ENCODE measurements at regions not wholly inside any gene's neighbourhood (a gene's known extent, or its start where the extent isn't known, plus 50 kb on each side); places are given as distances from the start of the nearest gene placed in this dataset.

DNA sequence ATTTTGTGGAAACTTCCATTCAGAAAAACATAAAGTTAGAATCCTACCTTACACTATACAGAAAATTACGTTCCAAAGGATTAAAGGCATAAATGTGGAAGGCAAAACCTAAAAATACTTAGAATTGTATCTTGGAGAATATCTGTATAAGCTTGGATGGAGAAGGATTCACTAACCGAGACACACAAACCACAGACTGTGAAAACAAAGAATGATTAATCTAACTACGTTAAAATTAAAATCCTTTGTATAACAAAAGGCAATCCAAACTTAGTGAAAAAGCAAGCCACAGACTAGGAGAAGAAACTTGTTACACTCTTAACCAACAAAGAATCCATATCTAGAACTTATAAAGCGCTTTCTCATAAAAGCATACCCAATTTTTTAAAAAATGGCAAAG is 678.8 kb downstream of the INHBA start:
- Mint-ChIP-seq H3K4me1 (no peaks in the 10 kb centered on the region), H3K4me3 (no peak overlapping the region), H3K36me3 (no peaks in the 10 kb centered on the region), H3K27me3 (ENCODE audit: low read depth in 3 of 3) (no peaks in the 10 kb centered on the region), H3K27ac (no peak overlapping the region), H3K9me3 (peaks cover 0 to 1% (median 0%) of the 10 kb centered on the region in 7 donors)
- Histone ChIP-seq H2AFZ (ENCODE audit: insufficient read depth, low read depth, low read length, poor library complexity, severe bottlenecking) (no peak overlapping the region), H3K79me2 (ENCODE audit: insufficient read depth, low read length) (no peaks in the 10 kb centered on the region), H3K9ac (ENCODE audit: insufficient read depth, low read length, poor library complexity, severe bottlenecking) (no peak overlapping the region), H4K20me1 (ENCODE audit: insufficient read depth, low read length) (no peaks in the 10 kb centered on the region), H3K9me3 (replicated peaks in 1 of 2; ENCODE audit: control insufficient read depth in 1 of 2, insufficient read depth in 1 of 2, low read length in 2 of 2) (no peaks in the 10 kb centered on the region), H3K27me3 (ENCODE audit: control insufficient read depth in 2 of 2, insufficient read depth in 2 of 2, low read length in 2 of 2) (no peaks in the 10 kb centered on the region), H3K4me1 (ENCODE audit: control insufficient read depth in 1 of 2, insufficient read depth in 2 of 2, low read length in 2 of 2) (no peaks in the 10 kb centered on the region), H3K4me3 (replicated peaks in 1 of 3; ENCODE audit: low read depth in 2 of 3, low read length in 3 of 3) (no peak overlapping the region), H3K4me2 (replicated peaks; ENCODE audit: extremely low read depth, low read length, poor library complexity, severe bottlenecking) (no peak overlapping the region), H3K36me3 (replicated peaks in 1 of 2; ENCODE audit: control insufficient read depth in 1 of 2, insufficient read depth in 2 of 2, low read length in 2 of 2) (no peaks in the 10 kb centered on the region), H3K27ac (ENCODE audit: low read depth in 1 of 2, low read length in 2 of 2) (no peak overlapping the region)
- no CpG with 5 or more reads among the region's 4 CpGs for WGBS (ENCODE audit: insufficient coverage)
- intact Hi-C loops (cut with micrococcal nuclease): no loop called here
- TF ChIP-seq, protein P1, sequence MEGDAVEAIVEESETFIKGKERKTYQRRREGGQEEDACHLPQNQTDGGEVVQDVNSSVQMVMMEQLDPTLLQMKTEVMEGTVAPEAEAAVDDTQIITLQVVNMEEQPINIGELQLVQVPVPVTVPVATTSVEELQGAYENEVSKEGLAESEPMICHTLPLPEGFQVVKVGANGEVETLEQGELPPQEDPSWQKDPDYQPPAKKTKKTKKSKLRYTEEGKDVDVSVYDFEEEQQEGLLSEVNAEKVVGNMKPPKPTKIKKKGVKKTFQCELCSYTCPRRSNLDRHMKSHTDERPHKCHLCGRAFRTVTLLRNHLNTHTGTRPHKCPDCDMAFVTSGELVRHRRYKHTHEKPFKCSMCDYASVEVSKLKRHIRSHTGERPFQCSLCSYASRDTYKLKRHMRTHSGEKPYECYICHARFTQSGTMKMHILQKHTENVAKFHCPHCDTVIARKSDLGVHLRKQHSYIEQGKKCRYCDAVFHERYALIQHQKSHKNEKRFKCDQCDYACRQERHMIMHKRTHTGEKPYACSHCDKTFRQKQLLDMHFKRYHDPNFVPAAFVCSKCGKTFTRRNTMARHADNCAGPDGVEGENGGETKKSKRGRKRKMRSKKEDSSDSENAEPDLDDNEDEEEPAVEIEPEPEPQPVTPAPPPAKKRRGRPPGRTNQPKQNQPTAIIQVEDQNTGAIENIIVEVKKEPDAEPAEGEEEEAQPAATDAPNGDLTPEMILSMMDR (IDR thresholded peaks at IDR 0.05): no peak
- no peak for DNase-seq

DNA sequence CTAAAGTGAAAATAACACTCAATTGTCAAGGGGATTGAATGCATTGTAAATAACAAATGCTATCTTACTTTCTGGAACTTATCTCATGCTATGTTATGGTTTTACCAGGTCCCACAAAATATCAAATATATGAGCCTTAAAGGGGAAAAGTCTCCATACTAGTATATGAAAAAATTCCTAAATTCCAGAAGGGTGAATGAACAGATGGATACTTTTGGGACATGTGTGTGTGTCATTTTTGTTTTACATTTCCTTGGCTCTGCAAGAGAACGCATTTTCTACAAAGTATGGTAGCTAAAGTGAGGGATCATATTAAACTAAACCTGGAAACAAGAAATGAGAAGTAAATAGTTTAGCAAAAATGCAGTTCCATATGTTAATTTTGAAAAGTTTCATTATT is 682.8 kb downstream of the INHBA start:
- H3K4me1 ChIP-seq (ENCODE audit: control insufficient read depth in 1 of 2, insufficient read depth in 2 of 2, low read length in 2 of 2): no peaks in the 10 kb centered on the region
- no peaks in the 10 kb centered on the region for H4K20me1 ChIP-seq (ENCODE audit: insufficient read depth, low read length)
- H3K9me3 ChIP-seq (replicated peaks in 1 of 2; ENCODE audit: control insufficient read depth in 1 of 2, insufficient read depth in 1 of 2, low read length in 2 of 2): no peaks in the 10 kb centered on the region
- Mint-ChIP-seq H3K9me3 (peaks cover 0 to 3% (median 0%) of the 10 kb centered on the region in 7 donors), H3K36me3 (no peaks in the 10 kb centered on the region), H3K27me3 (ENCODE audit: low read depth in 3 of 3) (no peaks in the 10 kb centered on the region), H3K4me3 (no peak overlapping the region), H3K4me1 (no peaks in the 10 kb centered on the region), H3K27ac (no peak overlapping the region)
- H3K27me3 ChIP-seq (ENCODE audit: control insufficient read depth in 2 of 2, insufficient read depth in 2 of 2, low read length in 2 of 2): no peaks in the 10 kb centered on the region
- no peak overlapping the region for H3K4me3 ChIP-seq (replicated peaks in 1 of 3; ENCODE audit: low read depth in 2 of 3, low read length in 3 of 3)
- H3K4me2 ChIP-seq (replicated peaks; ENCODE audit: extremely low read depth, low read length, poor library complexity, severe bottlenecking): no peak overlapping the region
- TF ChIP-seq, protein P1 (IDR thresholded peaks at IDR 0.05): no peak
- H3K79me2 ChIP-seq (ENCODE audit: insufficient read depth, low read length): no peaks in the 10 kb centered on the region
- no peaks in the 10 kb centered on the region for H3K36me3 ChIP-seq (replicated peaks in 1 of 2; ENCODE audit: control insufficient read depth in 1 of 2, insufficient read depth in 2 of 2, low read length in 2 of 2)
- intact Hi-C loops (cut with micrococcal nuclease): no loop called here
- no peak for DNase-seq
- no CpG with 5 or more reads among the region's 1 CpG for WGBS (ENCODE audit: insufficient coverage)
- no peak overlapping the region for H2AFZ ChIP-seq (ENCODE audit: insufficient read depth, low read depth, low read length, poor library complexity, severe bottlenecking)
- no peak overlapping the region for H3K9ac ChIP-seq (ENCODE audit: insufficient read depth, low read length, poor library complexity, severe bottlenecking)
- H3K27ac ChIP-seq (ENCODE audit: low read depth in 1 of 2, low read length in 2 of 2): no peak overlapping the region

Measured in CD14-positive monocyte (primary cell).